ENCODE measurements at regions not wholly inside any gene's neighbourhood (a gene's known extent, or its start where the extent isn't known, plus 50 kb on each side); places are given as distances from the start of the nearest gene placed in this dataset.

- intact Hi-C loops (cut with micrococcal nuclease), result no loop called here
- H3K9me3 ChIP-seq (replicated peaks in 1 of 2; ENCODE audit: control insufficient read depth in 1 of 2, insufficient read depth in 1 of 2, low read length in 2 of 2), result no peaks in the 10 kb centered on the region
- Mint-ChIP-seq H3K27me3 (ENCODE audit: low read depth in 3 of 3) (peaks cover 0 to 2% (median 2%) of the 10 kb centered on the region in 3 donors), H3K4me3 (no peak overlapping the region), H3K9me3 (peaks cover 0 to 2% (median 0%) of the 10 kb centered on the region in 7 donors), H3K27ac (no peak overlapping the region), H3K4me1 (no peaks in the 10 kb centered on the region), H3K36me3 (no peaks in the 10 kb centered on the region)
- no peak overlapping the region for H3K27ac ChIP-seq (ENCODE audit: low read depth in 1 of 2, low read length in 2 of 2)
- H3K27me3 ChIP-seq (ENCODE audit: control insufficient read depth in 2 of 2, insufficient read depth in 2 of 2, low read length in 2 of 2), result no peaks in the 10 kb centered on the region
- H3K4me2 ChIP-seq (replicated peaks; ENCODE audit: extremely low read depth, low read length, poor library complexity, severe bottlenecking), result no peak overlapping the region
- no peak overlapping the region for H3K4me3 ChIP-seq (replicated peaks in 1 of 3; ENCODE audit: low read depth in 2 of 3, low read length in 3 of 3)
- H3K9ac ChIP-seq (ENCODE audit: insufficient read depth, low read length, poor library complexity, severe bottlenecking), result no peak overlapping the region
- H4K20me1 ChIP-seq (ENCODE audit: insufficient read depth, low read length), result no peaks in the 10 kb centered on the region
- H3K79me2 ChIP-seq (ENCODE audit: insufficient read depth, low read length), result no peaks in the 10 kb centered on the region
- H2AFZ ChIP-seq (ENCODE audit: insufficient read depth, low read depth, low read length, poor library complexity, severe bottlenecking), result no peak overlapping the region
- no peak for TF ChIP-seq CTCF (IDR thresholded peaks at IDR 0.05)
- no CpG with 5 or more reads among the region's 1 CpG for WGBS (ENCODE audit: insufficient coverage)
- H3K36me3 ChIP-seq (replicated peaks in 1 of 2; ENCODE audit: control insufficient read depth in 1 of 2, insufficient read depth in 2 of 2, low read length in 2 of 2), result no peaks in the 10 kb centered on the region
- DNase-seq, result no peak
- no peaks in the 10 kb centered on the region for H3K4me1 ChIP-seq (ENCODE audit: control insufficient read depth in 1 of 2, insufficient read depth in 2 of 2, low read length in 2 of 2)
These were observed 149.8 kb upstream of the STEAP4 start for GRCh38 chr7:88456490-88456889.

- H3K4me3 Mint-ChIP-seq, result no peak overlapping the region
- no peak overlapping the region for H3K4me2 ChIP-seq (replicated peaks; ENCODE audit: extremely low read depth, low read length, poor library complexity, severe bottlenecking)
- H3K27ac ChIP-seq (ENCODE audit: low read depth in 1 of 2, low read length in 2 of 2), result no peak overlapping the region
- no peak overlapping the region for H2AFZ ChIP-seq (ENCODE audit: insufficient read depth, low read depth, low read length, poor library complexity, severe bottlenecking)
- H3K27ac Mint-ChIP-seq, result no peak overlapping the region
- H3K79me2 ChIP-seq (ENCODE audit: insufficient read depth, low read length), result no peaks in the 10 kb centered on the region
- no peaks in the 10 kb centered on the region for H3K4me1 ChIP-seq (ENCODE audit: control insufficient read depth in 1 of 2, insufficient read depth in 2 of 2, low read length in 2 of 2)
- intact Hi-C loops (cut with micrococcal nuclease), result no loop called here
- H3K27me3 Mint-ChIP-seq (ENCODE audit: low read depth in 3 of 3), result peaks cover 0 to 2% (median 0%) of the 10 kb centered on the region in 3 donors
- no peak for DNase-seq
- H3K4me1 Mint-ChIP-seq, result no peaks in the 10 kb centered on the region
- no peaks in the 10 kb centered on the region for H3K27me3 ChIP-seq (ENCODE audit: control insufficient read depth in 2 of 2, insufficient read depth in 2 of 2, low read length in 2 of 2)
- no peaks in the 10 kb centered on the region for H3K9me3 ChIP-seq (replicated peaks in 1 of 2; ENCODE audit: control insufficient read depth in 1 of 2, insufficient read depth in 1 of 2, low read length in 2 of 2)
- WGBS (ENCODE audit: insufficient coverage), result no CpG with 5 or more reads among the region's 1 CpG
- no peak for TF ChIP-seq CTCF (IDR thresholded peaks at IDR 0.05)
- H3K9ac ChIP-seq (ENCODE audit: insufficient read depth, low read length, poor library complexity, severe bottlenecking), result no peak overlapping the region
- H3K9me3 Mint-ChIP-seq, result peaks cover 0 to 2% (median 0%) of the 10 kb centered on the region in 7 donors
- no peak overlapping the region for H3K4me3 ChIP-seq (replicated peaks in 1 of 3; ENCODE audit: low read depth in 2 of 3, low read length in 3 of 3)
- H3K36me3 ChIP-seq (replicated peaks in 1 of 2; ENCODE audit: control insufficient read depth in 1 of 2, insufficient read depth in 2 of 2, low read length in 2 of 2), result no peaks in the 10 kb centered on the region
- no peaks in the 10 kb centered on the region for H4K20me1 ChIP-seq (ENCODE audit: insufficient read depth, low read length)
- H3K36me3 Mint-ChIP-seq, result no peaks in the 10 kb centered on the region
These were observed 149.0 kb upstream of the STEAP4 start for GRCh38 chr7:88455696-88456095.
